HCT116 (cell line): ENCODE measurements at regions not wholly inside any gene's neighbourhood (a gene's known extent, or its start where the extent isn't known, plus 50 kb on each side); places are given as distances from the start of the nearest gene placed in this dataset.

Source experiments
- ATAC-seq: fragments of 200-7000 bp; cut with Tn5 transposase; 2 replicates; pipeline ENCODE4 v1.9.1; 2020; ENCODE audit warnings: mild to moderate bottlenecking, moderate library complexity
- BruUV-seq: library from RNA; stranded (reverse); fragments of 400-500 nt; replicated peaks from 2 replicates; lab custom pipeline; 2021; lab: Mats Ljungman, UMichigan
- CTCF ChIA-PET: fragments of 300-600 bp; sonication (Branson Sonifier 250); formaldehyde crosslinking; loops from one replicate; lab custom pipeline; 2021; ENCODE audit warnings: antibody characterized with exemption; lab: Charles Lee
- POLR2A ChIA-PET: fragments of 300-600, 350-600 bp; sonication (Branson Sonifier 250); formaldehyde crosslinking; loops from one replicate; lab custom pipeline; 2021; ENCODE audit warnings: antibody characterized with exemption; lab: Charles Lee
- RAD21 ChIA-PET, 2 experiments: fragments of 300-600 bp; sonication (Branson Sonifier 250); formaldehyde crosslinking; loops; one replicate each; lab custom pipeline; 2023; ENCODE audit warnings: low total read pairs in 2 of 2; ENCODE audit not compliant: uncharacterized antibody in 2 of 2, unreplicated experiment in 2 of 2, low non-redundant PET in 1 of 2; lab: Charles Lee
- DNase-seq: peaks from one replicate; pipeline ENCODE4 v3.0.0-alpha.2; 2010; ENCODE audit warnings: low read depth, low spot score
- H2AFZ ChIP-seq: fragments of 200-600 bp; shearing (Covaris generic), sonication (generic); 2 replicates; pipeline ENCODE4 v1.6.1; 2017; ENCODE audit warnings: low read depth, mixed run types, mixed read lengths, antibody characterized with exemption, low read length; ENCODE audit not compliant: poor library complexity, severe bottlenecking
- H3K27ac ChIP-seq: 2 replicates; pipeline ENCODE4 v1.5.1; 2012; ENCODE audit warnings: low read depth, low read length
- H3K27me3 ChIP-seq: fragments of 200-600 bp; sonication (generic); 2 replicates; pipeline ENCODE4 v1.6.1; 2016; ENCODE audit warnings: mixed run types, low read length, mixed read lengths; ENCODE audit not compliant: insufficient read depth
- H3K36me3 ChIP-seq, 2 experiments: fragments of 200-500 bp in 1 of 2; fragments of 200-600 bp in 1 of 2; sonication (Bioruptor generic) in 1 of 2; sonication (generic) in 1 of 2; 2 replicates each; pipeline versions ENCODE4 v1.5.1 to v1.6.1; 2014 to 2016; ENCODE audit warnings: low read length in 2 of 2, inconsistent platforms in 1 of 2, mixed read lengths in 1 of 2, mixed run types in 1 of 2; ENCODE audit not compliant: insufficient read depth in 2 of 2, control insufficient read depth in 1 of 2
- H3K4me1 ChIP-seq, 2 experiments: fragments of 200-600 bp in 1 of 2; sonication (generic) in 1 of 2; 2 replicates each; pipeline versions ENCODE4 v1.5.1 to v1.6.1; 2012 to 2017; ENCODE audit warnings: low read length in 2 of 2, inconsistent platforms in 1 of 2, mild to moderate bottlenecking in 1 of 2, mixed read lengths in 1 of 2, mixed run types in 1 of 2, moderate library complexity in 1 of 2; ENCODE audit not compliant: insufficient read depth in 2 of 2, control insufficient read depth in 1 of 2
- H3K4me2 ChIP-seq: fragments of 200-600 bp; sonication (generic); 2 replicates; pipeline ENCODE4 v1.6.1; 2017; ENCODE audit warnings: mixed run types, low read length, mixed read lengths
- H3K4me3 ChIP-seq, 2 experiments: fragments of 200-600 bp in 1 of 2; sonication (generic) in 1 of 2; replicated peaks in 1 of 2; 2 replicates each; pipeline ENCODE4 v1.5.1; 2011 to 2016; ENCODE audit warnings: low read length in 2 of 2, control low read depth in 1 of 2, low read depth in 1 of 2, mild to moderate bottlenecking in 1 of 2, mixed read lengths in 1 of 2, mixed run types in 1 of 2
- H3K79me2 ChIP-seq: fragments of 200-600 bp; sonication (generic); 2 replicates; pipeline ENCODE4 v1.6.1; 2017; ENCODE audit warnings: mild to moderate bottlenecking, mixed run types, low read length, moderate library complexity, mixed read lengths; ENCODE audit not compliant: insufficient read depth
- H3K9ac ChIP-seq: fragments of 200-600 bp; sonication (generic); 2 replicates; pipeline ENCODE4 v1.6.1; 2016; ENCODE audit warnings: low read length, mixed read lengths
- H3K9me2 ChIP-seq: fragments of 200-600 bp; sonication (generic), shearing (Covaris generic); 2 replicates; pipeline ENCODE4 v1.6.1; 2017; ENCODE audit warnings: mixed run types, mild to moderate bottlenecking, moderate library complexity; ENCODE audit not compliant: insufficient read depth
- H3K9me3 ChIP-seq, 2 experiments: fragments of 200-500 bp in 1 of 2; fragments of 200-600 bp in 1 of 2; sonication (Bioruptor generic) in 1 of 2; sonication (generic) in 1 of 2; 2 replicates each; pipeline ENCODE4 v1.6.1; 2014 to 2017; ENCODE audit warnings: low read length in 2 of 2, mixed read lengths in 2 of 2, inconsistent platforms in 1 of 2, low read depth in 1 of 2, mild to moderate bottlenecking in 1 of 2, mixed run types in 1 of 2, moderate library complexity in 1 of 2; ENCODE audit not compliant: control insufficient read depth in 1 of 2, insufficient read depth in 1 of 2
- H4K20me1 ChIP-seq: fragments of 200-600 bp; sonication (generic), shearing (Covaris generic); 2 replicates; pipeline ENCODE4 v1.6.1; 2017; ENCODE audit warnings: mixed run types, mild to moderate bottlenecking, moderate library complexity; ENCODE audit not compliant: insufficient read depth
- CBX3 ChIP-seq: IDR thresholded peaks from 2 replicates; pipeline ENCODE4 v1.6.1; 2012; ENCODE audit warnings: low read depth
- EZH2 ChIP-seq: fragments of 200-600 bp; sonication (generic); IDR thresholded peaks from 2 replicates; pipeline ENCODE4 v1.6.1; 2017; ENCODE audit warnings: antibody characterized with exemption, mixed run types
- EZH2phosphoT487 ChIP-seq: fragments of 200-600 bp; IDR thresholded peaks from 2 replicates; pipeline ENCODE4 v1.6.1; 2018; ENCODE audit warnings: antibody characterized with exemption, borderline replicate concordance
- FOSL1 ChIP-seq: IDR thresholded peaks from 2 replicates; pipeline ENCODE4 v1.6.1; 2012; ENCODE audit warnings: low read depth
- JUND ChIP-seq: IDR thresholded peaks from 2 replicates; pipeline ENCODE4 v1.6.1; 2012
- MAX ChIP-seq: IDR thresholded peaks from 2 replicates; pipeline ENCODE4 v1.6.1; 2012
- POLR2A ChIP-seq: IDR thresholded peaks from 2 replicates; pipeline ENCODE4 v1.7.0; 2011; ENCODE audit warnings: borderline replicate concordance; ENCODE audit not compliant: insufficient read depth, insufficient read length; ENCODE audit errors: extremely low read depth
- POLR2AphosphoS5 ChIP-seq: IDR thresholded peaks from 2 replicates; pipeline ENCODE4 v1.6.1; 2011; ENCODE audit warnings: mild to moderate bottlenecking, low read depth, low read length, moderate library complexity
- RAD21 ChIP-seq: IDR thresholded peaks from 2 replicates; pipeline ENCODE4 v1.6.1; 2012; ENCODE audit warnings: low read depth, mild to moderate bottlenecking
- SIN3A ChIP-seq: IDR thresholded peaks from 2 replicates; pipeline ENCODE4 v1.6.1; 2012; ENCODE audit warnings: low read depth
- SP1 ChIP-seq: IDR thresholded peaks from 2 replicates; pipeline ENCODE4 v1.6.1; 2012; ENCODE audit warnings: low read depth
- SRF ChIP-seq: IDR thresholded peaks from 2 replicates; pipeline ENCODE4 v1.6.1; 2012; ENCODE audit warnings: low read depth
- YY1 ChIP-seq: IDR thresholded peaks from 2 replicates; pipeline ENCODE4 v1.6.1; 2011; ENCODE audit warnings: low read length, low read depth, moderate library complexity, mild to moderate bottlenecking; ENCODE audit not compliant: insufficient replicate concordance; ENCODE audit errors: extremely low read depth
- ZFX ChIP-seq: fragments of 450-650 bp; IDR thresholded peaks from 2 replicates; pipeline ENCODE4 v1.6.1; 2017
- intact Hi-C: fragments of 100-400 bp; cut with micrococcal nuclease; formaldehyde crosslinking; loops from 2 replicates; pipeline ENCODE4 v1.10.0; 2022
- TF ChIP-seq, protein P1 (sequence below): IDR thresholded peaks from 2 replicates; pipeline ENCODE4 v1.6.1; 2011; ENCODE audit warnings: mild to moderate bottlenecking, low read length, moderate library complexity; ENCODE audit not compliant: insufficient replicate concordance; ENCODE audit errors: extremely low read depth

DNA sequence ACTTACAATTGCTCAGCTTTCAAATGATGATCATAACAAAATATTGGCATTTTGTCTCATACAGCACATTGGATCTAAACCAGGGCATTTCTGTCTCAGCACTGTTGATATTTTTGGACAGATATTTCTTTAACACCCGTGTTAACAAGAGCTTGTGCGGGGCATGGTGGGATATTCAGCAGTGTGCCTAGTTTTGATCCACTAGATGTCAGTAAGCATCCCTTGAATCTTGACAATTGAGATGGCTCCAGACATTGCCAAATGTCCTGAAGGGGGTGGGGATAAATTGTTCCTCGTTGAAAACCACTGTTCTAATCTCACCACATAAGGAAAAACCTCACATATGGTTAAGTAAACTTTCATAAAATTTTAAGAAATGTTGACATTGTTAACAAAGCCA is 806.3 kb downstream of the STIM2 start (continued):
- TF ChIP-seq EZH2phosphoT487 (no peak), SP1 (no peak)

GRCh38 chr4:27668001-27668400 is 807.4 kb downstream of the STIM2 start:
- no peak overlapping the region for H2AFZ ChIP-seq
- H3K79me2 ChIP-seq, result no peaks in the 10 kb centered on the region
- ChIA-PET CTCF (no interaction called here), POLR2A (no interaction called here), RAD21 (no interaction called here)
- no peaks in the 10 kb centered on the region for H3K36me3 ChIP-seq
- no peaks in the 10 kb centered on the region for H4K20me1 ChIP-seq
- no peak for DNase-seq
- H3K9me3 ChIP-seq, result no peaks in the 10 kb centered on the region
- no peak overlapping the region for H3K9ac ChIP-seq
- no peak overlapping the region for H3K4me3 ChIP-seq
- H3K27me3 ChIP-seq, result no peaks in the 10 kb centered on the region
- no peaks in the 10 kb centered on the region for H3K4me1 ChIP-seq
- intact Hi-C loops, result loop anchor here (10.0 kb wide), 1 partner anchor 623 kb away; no protein-coding TSS in a partner anchor
- no peak overlapping the region for H3K4me2 ChIP-seq
- BruUV-seq, result no TSS peak
- TF ChIP-seq EZH2, result no peak
- no peak for TF ChIP-seq FOSL1
- TF ChIP-seq YY1, result no peak
- no peak for TF ChIP-seq RAD21
- no peak for TF ChIP-seq SRF
- no peak for ATAC-seq
- H3K27ac ChIP-seq, result no peak overlapping the region
- H3K9me2 ChIP-seq, result no peaks in the 10 kb centered on the region

DNA sequence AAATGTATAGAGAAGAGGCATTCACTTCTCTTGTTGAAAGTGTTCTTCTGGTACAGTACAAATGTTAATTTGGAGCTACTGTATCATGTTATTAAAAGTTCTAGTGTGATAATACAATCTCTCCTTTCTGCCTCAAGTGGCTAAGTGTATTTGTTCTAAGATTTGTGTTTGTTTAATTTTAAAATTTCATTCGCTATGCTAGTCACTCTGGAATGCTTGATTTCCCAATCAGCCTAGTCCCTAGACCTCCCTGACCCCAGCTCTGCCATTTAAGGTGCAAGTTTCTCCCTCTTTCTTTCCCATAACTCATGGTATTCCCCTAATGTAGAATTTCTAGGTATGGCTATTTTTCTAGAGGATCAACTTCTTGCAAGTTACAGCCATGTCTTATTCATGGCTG is 817.4 kb downstream of the STIM2 start:
- DNase-seq (no peak), ATAC-seq (no peak)
- H3K9me2 ChIP-seq, result no peaks in the 10 kb centered on the region
- no peaks in the 10 kb centered on the region for H3K4me1 ChIP-seq
- BruUV-seq, result no TSS peak
- no peak overlapping the region for H2AFZ ChIP-seq
- no peaks in the 10 kb centered on the region for H3K27me3 ChIP-seq
- intact Hi-C loops, result no loop called here
- H3K9me3 ChIP-seq, result no peaks in the 10 kb centered on the region
- no peak overlapping the region for H3K4me3 ChIP-seq
- no peaks in the 10 kb centered on the region for H4K20me1 ChIP-seq
- no peak overlapping the region for H3K4me2 ChIP-seq
- no peaks in the 10 kb centered on the region for H3K36me3 ChIP-seq
- TF ChIP-seq, protein P1, sequence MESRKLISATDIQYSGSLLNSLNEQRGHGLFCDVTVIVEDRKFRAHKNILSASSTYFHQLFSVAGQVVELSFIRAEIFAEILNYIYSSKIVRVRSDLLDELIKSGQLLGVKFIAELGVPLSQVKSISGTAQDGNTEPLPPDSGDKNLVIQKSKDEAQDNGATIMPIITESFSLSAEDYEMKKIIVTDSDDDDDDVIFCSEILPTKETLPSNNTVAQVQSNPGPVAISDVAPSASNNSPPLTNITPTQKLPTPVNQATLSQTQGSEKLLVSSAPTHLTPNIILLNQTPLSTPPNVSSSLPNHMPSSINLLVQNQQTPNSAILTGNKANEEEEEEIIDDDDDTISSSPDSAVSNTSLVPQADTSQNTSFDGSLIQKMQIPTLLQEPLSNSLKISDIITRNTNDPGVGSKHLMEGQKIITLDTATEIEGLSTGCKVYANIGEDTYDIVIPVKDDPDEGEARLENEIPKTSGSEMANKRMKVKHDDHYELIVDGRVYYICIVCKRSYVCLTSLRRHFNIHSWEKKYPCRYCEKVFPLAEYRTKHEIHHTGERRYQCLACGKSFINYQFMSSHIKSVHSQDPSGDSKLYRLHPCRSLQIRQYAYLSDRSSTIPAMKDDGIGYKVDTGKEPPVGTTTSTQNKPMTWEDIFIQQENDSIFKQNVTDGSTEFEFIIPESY, result no peak
- TF ChIP-seq SRF (no peak), EZH2 (no peak), POLR2AphosphoS5 (no peak), YY1 (no peak), POLR2A (no peak), SIN3A (no peak), MAX (no peak), ZFX (no peak), CBX3 (no peak), JUND (no peak), FOSL1 (no peak), SP1 (no peak)
- CTCF ChIA-PET, result no interaction called here
- no peak overlapping the region for H3K9ac ChIP-seq
- no peak overlapping the region for H3K27ac ChIP-seq
- RAD21 ChIA-PET, result no interaction called here
- POLR2A ChIA-PET, result no interaction called here
- H3K79me2 ChIP-seq, result no peaks in the 10 kb centered on the region
